HEK293 (cell line): ENCODE measurements at regions not wholly inside any gene's neighbourhood (a gene's known extent, or its start where the extent isn't known, plus 50 kb on each side); places are given as distances from the start of the nearest gene placed in this dataset.

Experiments
- CTCF ChIA-PET: fragments of 350-600 bp; formaldehyde crosslinking; extraction: SDS; loops from one replicate; lab custom pipeline; 2021; ENCODE audit warnings: antibody characterized with exemption; lab: Yijun Ruan, JAX
- POLR2A ChIA-PET: fragments of 300-600 bp; formaldehyde crosslinking; extraction: SDS; loops from one replicate; lab custom pipeline; 2020; ENCODE audit warnings: antibody characterized with exemption, inconsistent platforms; lab: Yijun Ruan, JAX
- H3K27ac ChIP-seq: fragments of 200-500 bp; sonication (Bioruptor generic); 2 replicates; pipeline ENCODE4 v1.5.1; 2014; ENCODE audit warnings: low read depth, low read length, control low read depth, inconsistent platforms; ENCODE audit errors: extremely low read depth
- H3K36me3 ChIP-seq, 2 experiments: fragments of 200-500 bp in 1 of 2; sonication (Bioruptor generic) in 1 of 2; 1 replicate in 1 of 2; 2 replicates in 1 of 2; pipeline ENCODE4 v1.5.1; 2014 to 2017; ENCODE audit warnings: inconsistent platforms in 2 of 2, low read length in 2 of 2; ENCODE audit not compliant: control insufficient read depth in 2 of 2, insufficient read depth in 1 of 2
- H3K4me1 ChIP-seq: fragments of 200-500 bp; sonication (Bioruptor generic); 2 replicates; pipeline ENCODE4 v1.5.1; 2014; ENCODE audit warnings: mild to moderate bottlenecking, low read length, inconsistent platforms; ENCODE audit not compliant: control insufficient read depth, insufficient read depth
- H3K4me3 ChIP-seq: 2 replicates; pipeline ENCODE4 v1.5.1; 2011; ENCODE audit warnings: low read depth, mild to moderate bottlenecking, control low read depth, low read length, moderate library complexity
- H3K9me3 ChIP-seq: fragments of 200-500 bp; sonication (Bioruptor generic); 2 replicates; pipeline ENCODE4 v1.5.1; 2014; ENCODE audit warnings: low read depth, low read length, inconsistent platforms; ENCODE audit not compliant: control insufficient read depth, insufficient read depth
- FEZF1 ChIP-seq: fragments of 450-650 bp; formaldehyde crosslinking; IDR thresholded peaks from 2 replicates; pipeline ENCODE4 v1.5.1; 2016; ENCODE audit warnings: missing biosample characterization, missing genetic modification characterization
- KLF16 ChIP-seq: fragments of 450-650 bp; formaldehyde crosslinking; IDR thresholded peaks from 2 replicates; pipeline ENCODE4 v1.5.1; 2017; ENCODE audit warnings: missing biosample characterization, missing genetic modification characterization
- RBAK ChIP-seq: fragments of 450-650 bp; formaldehyde crosslinking; IDR thresholded peaks from 2 replicates; pipeline ENCODE4 v1.5.1; 2016; ENCODE audit warnings: missing biosample characterization, missing genetic modification characterization
- SCRT1 ChIP-seq: fragments of 450-650 bp; formaldehyde crosslinking; IDR thresholded peaks from 2 replicates; pipeline ENCODE4 v1.5.1; 2016; ENCODE audit warnings: missing biosample characterization, missing genetic modification characterization, borderline replicate concordance
- ZFP3 ChIP-seq: fragments of 450-650 bp; formaldehyde crosslinking; IDR thresholded peaks from 2 replicates; pipeline ENCODE4 v1.5.1; 2016; ENCODE audit warnings: low read depth, missing biosample characterization, missing genetic modification characterization
- ZFP37 ChIP-seq: fragments of 450-650 bp; formaldehyde crosslinking; IDR thresholded peaks from 2 replicates; pipeline ENCODE4 v1.5.1; 2016; ENCODE audit warnings: missing biosample characterization, missing genetic modification characterization
- ZFP41 ChIP-seq: fragments of 450-650 bp; formaldehyde crosslinking; IDR thresholded peaks from 2 replicates; pipeline ENCODE4 v1.5.1; 2016; ENCODE audit warnings: missing biosample characterization, missing genetic modification characterization, borderline replicate concordance
- ZNF175 ChIP-seq: fragments of 450-650 bp; formaldehyde crosslinking; IDR thresholded peaks from 2 replicates; pipeline ENCODE4 v1.5.1; 2016; ENCODE audit warnings: missing biosample characterization, missing genetic modification characterization
- ZNF335 ChIP-seq: fragments of 450-650 bp; formaldehyde crosslinking; conservative IDR thresholded peaks from 2 replicates; pipeline ENCODE4 v1.5.1; 2016; ENCODE audit warnings: missing biosample characterization, missing genetic modification characterization
- ZNF510 ChIP-seq: fragments of 450-650 bp; formaldehyde crosslinking; IDR thresholded peaks from 2 replicates; pipeline ENCODE4 v1.5.1; 2018; ENCODE audit warnings: mild to moderate bottlenecking, missing genetic modification characterization, missing biosample characterization; ENCODE audit not compliant: insufficient replicate concordance
- ZNF558 ChIP-seq: fragments of 450-650 bp; formaldehyde crosslinking; IDR thresholded peaks from 2 replicates; pipeline ENCODE4 v1.5.1; 2016; ENCODE audit warnings: missing biosample characterization, missing genetic modification characterization
- ZNF654 ChIP-seq: fragments of 450-650 bp; formaldehyde crosslinking; IDR thresholded peaks from 2 replicates; pipeline ENCODE4 v1.5.1; 2016; ENCODE audit warnings: low read depth, missing biosample characterization, missing genetic modification characterization
- ZNF670 ChIP-seq: fragments of 450-650 bp; formaldehyde crosslinking; IDR thresholded peaks from 2 replicates; pipeline ENCODE4 v1.5.1; 2016; ENCODE audit warnings: missing biosample characterization, missing genetic modification characterization, low read depth
- ZNF792 ChIP-seq: fragments of 450-650 bp; formaldehyde crosslinking; IDR thresholded peaks from 2 replicates; pipeline ENCODE4 v1.5.1; 2016; ENCODE audit warnings: missing biosample characterization, missing genetic modification characterization
- ZNF843 ChIP-seq: fragments of 450-650 bp; formaldehyde crosslinking; IDR thresholded peaks from 2 replicates; pipeline ENCODE4 v1.5.1; 2016; ENCODE audit warnings: missing biosample characterization, missing genetic modification characterization
- ZSCAN16 ChIP-seq: fragments of 450-650 bp; formaldehyde crosslinking; IDR thresholded peaks from 2 replicates; pipeline ENCODE4 v1.5.1; 2016; ENCODE audit warnings: missing biosample characterization, missing genetic modification characterization
- ZSCAN30 ChIP-seq: fragments of 450-650 bp; IDR thresholded peaks from 2 replicates; pipeline ENCODE4 v1.5.1; 2018; ENCODE audit warnings: missing biosample characterization, mild to moderate bottlenecking, missing genetic modification characterization, moderate library complexity
- TF ChIP-seq, protein P1 (sequence below): fragments of 450-650 bp; IDR thresholded peaks from 2 replicates; pipeline ENCODE4 v1.5.1; 2018; ENCODE audit warnings: missing biosample characterization, missing genetic modification characterization
- TF ChIP-seq, protein P2 (sequence below): fragments of 450-650 bp; formaldehyde crosslinking; IDR thresholded peaks from 2 replicates; pipeline ENCODE4 v1.5.1; 2016; ENCODE audit warnings: missing biosample characterization, missing genetic modification characterization, borderline replicate concordance
- TF ChIP-seq, protein P3 (sequence below): fragments of 450-650 bp; formaldehyde crosslinking; IDR thresholded peaks from 2 replicates; pipeline ENCODE4 v1.5.1; 2016; ENCODE audit warnings: missing biosample characterization, missing genetic modification characterization
- TF ChIP-seq, protein P4 (sequence below): fragments of 450-650 bp; formaldehyde crosslinking; IDR thresholded peaks from 2 replicates; pipeline ENCODE4 v1.5.1; 2016; ENCODE audit warnings: missing biosample characterization, missing genetic modification characterization
- TF ChIP-seq, protein P5 (sequence below): fragments of 450-650 bp; formaldehyde crosslinking; IDR thresholded peaks from 2 replicates; pipeline ENCODE4 v1.5.1; 2016; ENCODE audit warnings: missing biosample characterization, missing genetic modification characterization, borderline replicate concordance
- TF ChIP-seq, protein P6 (sequence below): fragments of 450-650 bp; formaldehyde crosslinking; optimal IDR thresholded peaks from 2 replicates; pipeline ENCODE3; 2016; ENCODE audit warnings: missing biosample characterization, mild to moderate bottlenecking, missing genetic modification characterization

DNA sequence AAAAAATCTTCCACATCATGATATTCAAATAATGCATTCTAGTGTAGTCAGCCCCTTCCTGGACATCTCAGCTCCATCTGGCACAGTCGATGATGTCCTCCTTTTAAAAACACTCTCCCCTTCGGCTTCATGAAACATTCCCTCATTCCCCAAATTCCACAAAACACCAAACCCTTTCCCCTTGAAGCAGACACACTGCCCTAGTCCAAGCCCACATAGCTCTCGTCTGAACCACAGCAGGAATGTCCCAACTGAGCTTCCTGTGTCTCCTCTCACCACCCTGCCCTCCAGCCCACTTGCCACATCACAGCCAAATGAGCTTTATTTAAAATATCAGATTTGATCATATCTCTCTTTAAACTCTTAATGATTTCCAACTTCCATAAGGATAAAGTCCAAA is 106.4 kb upstream of the CARMIL1 start:
- H3K4me3 ChIP-seq, result no peak overlapping the region
- ChIA-PET CTCF (interaction anchor here (0.7 to 0.9 kb wide), 3 partner anchors 77 to 924 kb away, joined by 3 to 4 read pairs (median 3); no protein-coding TSS in a partner anchor), POLR2A (no interaction called here)
- H3K27ac ChIP-seq, result no peak overlapping the region
- H3K9me3 ChIP-seq, result no peaks in the 10 kb centered on the region
- H3K4me1 ChIP-seq, result peaks cover 9% of the 10 kb centered on the region
- no peaks in the 10 kb centered on the region for H3K36me3 ChIP-seq
- TF ChIP-seq, protein P1, sequence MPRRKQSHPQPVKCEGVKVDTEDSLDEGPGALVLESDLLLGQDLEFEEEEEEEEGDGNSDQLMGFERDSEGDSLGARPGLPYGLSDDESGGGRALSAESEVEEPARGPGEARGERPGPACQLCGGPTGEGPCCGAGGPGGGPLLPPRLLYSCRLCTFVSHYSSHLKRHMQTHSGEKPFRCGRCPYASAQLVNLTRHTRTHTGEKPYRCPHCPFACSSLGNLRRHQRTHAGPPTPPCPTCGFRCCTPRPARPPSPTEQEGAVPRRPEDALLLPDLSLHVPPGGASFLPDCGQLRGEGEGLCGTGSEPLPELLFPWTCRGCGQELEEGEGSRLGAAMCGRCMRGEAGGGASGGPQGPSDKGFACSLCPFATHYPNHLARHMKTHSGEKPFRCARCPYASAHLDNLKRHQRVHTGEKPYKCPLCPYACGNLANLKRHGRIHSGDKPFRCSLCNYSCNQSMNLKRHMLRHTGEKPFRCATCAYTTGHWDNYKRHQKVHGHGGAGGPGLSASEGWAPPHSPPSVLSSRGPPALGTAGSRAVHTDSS, result no peak
- TF ChIP-seq ZNF335 (tag by site-specific recombination) (no peak), ZNF843 (tag by site-specific recombination) (no peak), ZFP41 (tag by site-specific recombination) (no peak), ZNF654 (no peak), ZNF558 (tag by site-specific recombination) (no peak), ZSCAN16 (tag by site-specific recombination) (no peak), KLF16 (tag by site-specific recombination) (no peak), ZFP37 (no peak), ZNF510 (tag by site-specific recombination) (no peak), ZSCAN30 (no peak), RBAK (no peak), ZNF792 (tag by site-specific recombination) (no peak)
- TF ChIP-seq, protein P2, sequence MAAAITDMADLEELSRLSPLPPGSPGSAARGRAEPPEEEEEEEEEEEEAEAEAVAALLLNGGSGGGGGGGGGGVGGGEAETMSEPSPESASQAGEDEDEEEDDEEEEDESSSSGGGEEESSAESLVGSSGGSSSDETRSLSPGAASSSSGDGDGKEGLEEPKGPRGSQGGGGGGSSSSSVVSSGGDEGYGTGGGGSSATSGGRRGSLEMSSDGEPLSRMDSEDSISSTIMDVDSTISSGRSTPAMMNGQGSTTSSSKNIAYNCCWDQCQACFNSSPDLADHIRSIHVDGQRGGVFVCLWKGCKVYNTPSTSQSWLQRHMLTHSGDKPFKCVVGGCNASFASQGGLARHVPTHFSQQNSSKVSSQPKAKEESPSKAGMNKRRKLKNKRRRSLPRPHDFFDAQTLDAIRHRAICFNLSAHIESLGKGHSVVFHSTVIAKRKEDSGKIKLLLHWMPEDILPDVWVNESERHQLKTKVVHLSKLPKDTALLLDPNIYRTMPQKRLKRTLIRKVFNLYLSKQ (tag by site-specific recombination), result no peak
- TF ChIP-seq, protein P3, sequence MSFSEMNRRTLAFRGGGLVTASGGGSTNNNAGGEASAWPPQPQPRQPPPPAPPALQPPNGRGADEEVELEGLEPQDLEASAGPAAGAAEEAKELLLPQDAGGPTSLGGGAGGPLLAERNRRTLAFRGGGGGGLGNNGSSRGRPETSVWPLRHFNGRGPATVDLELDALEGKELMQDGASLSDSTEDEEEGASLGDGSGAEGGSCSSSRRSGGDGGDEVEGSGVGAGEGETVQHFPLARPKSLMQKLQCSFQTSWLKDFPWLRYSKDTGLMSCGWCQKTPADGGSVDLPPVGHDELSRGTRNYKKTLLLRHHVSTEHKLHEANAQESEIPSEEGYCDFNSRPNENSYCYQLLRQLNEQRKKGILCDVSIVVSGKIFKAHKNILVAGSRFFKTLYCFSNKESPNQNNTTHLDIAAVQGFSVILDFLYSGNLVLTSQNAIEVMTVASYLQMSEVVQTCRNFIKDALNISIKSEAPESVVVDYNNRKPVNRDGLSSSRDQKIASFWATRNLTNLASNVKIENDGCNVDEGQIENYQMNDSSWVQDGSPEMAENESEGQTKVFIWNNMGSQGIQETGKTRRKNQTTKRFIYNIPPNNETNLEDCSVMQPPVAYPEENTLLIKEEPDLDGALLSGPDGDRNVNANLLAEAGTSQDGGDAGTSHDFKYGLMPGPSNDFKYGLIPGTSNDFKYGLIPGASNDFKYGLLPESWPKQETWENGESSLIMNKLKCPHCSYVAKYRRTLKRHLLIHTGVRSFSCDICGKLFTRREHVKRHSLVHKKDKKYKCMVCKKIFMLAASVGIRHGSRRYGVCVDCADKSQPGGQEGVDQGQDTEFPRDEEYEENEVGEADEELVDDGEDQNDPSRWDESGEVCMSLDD (tag by site-specific recombination), result no peak
- TF ChIP-seq, protein P4, sequence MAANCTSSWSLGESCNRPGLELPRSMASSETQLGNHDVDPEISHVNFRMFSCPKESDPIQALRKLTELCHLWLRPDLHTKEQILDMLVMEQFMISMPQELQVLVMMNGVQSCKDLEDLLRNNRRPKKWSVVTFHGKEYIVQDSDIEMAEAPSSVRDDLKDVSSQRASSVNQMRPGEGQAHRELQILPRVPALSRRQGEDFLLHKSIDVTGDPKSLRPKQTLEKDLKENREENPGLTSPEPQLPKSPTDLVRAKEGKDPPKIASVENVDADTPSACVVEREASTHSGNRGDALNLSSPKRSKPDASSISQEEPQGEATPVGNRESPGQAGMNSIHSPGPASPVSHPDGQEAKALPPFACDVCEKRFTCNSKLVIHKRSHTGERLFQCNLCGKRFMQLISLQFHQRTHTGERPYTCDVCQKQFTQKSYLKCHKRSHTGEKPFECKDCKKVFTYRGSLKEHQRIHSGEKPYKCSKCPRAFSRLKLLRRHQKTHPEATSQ (tag by site-specific recombination), result no peak
- TF ChIP-seq, all 188 proteins: peak for 0

DNA sequence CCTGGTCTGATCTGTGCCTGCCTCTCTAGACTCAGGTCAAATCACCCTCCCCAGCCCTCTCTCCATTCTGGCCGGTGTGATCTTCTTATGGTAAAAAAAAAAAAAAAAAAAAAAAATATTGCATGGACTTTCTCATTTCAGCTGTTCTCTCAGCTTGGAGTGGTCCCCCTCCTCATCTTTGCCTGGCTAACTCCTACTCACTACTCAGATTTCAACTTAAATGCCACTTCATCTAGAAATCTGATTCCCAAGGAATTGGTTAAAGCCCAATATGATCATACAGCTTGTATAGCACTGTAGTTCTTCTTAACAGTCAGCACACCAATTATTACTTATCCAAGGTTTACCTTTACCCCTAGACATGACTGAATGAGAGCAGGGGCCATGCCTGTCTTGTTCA is 105.9 kb upstream of the CARMIL1 start:
- Histone ChIP-seq H3K27ac (no peak overlapping the region), H3K4me1 (peaks cover 9% of the 10 kb centered on the region), H3K36me3 (no peaks in the 10 kb centered on the region), H3K9me3 (no peaks in the 10 kb centered on the region), H3K4me3 (no peak overlapping the region)
- ChIA-PET POLR2A (no interaction called here), CTCF (interaction anchor here (0.7 to 1.2 kb wide), 4 partner anchors 43 to 924 kb away, joined by 3 to 5 read pairs (median 4); no protein-coding TSS in a partner anchor)
- TF ChIP-seq ZNF175 (tag by site-specific recombination) (no peak), ZFP3 (tag by site-specific recombination) (no peak), SCRT1 (tag by site-specific recombination) (no peak), KLF16 (tag by site-specific recombination) (no peak), FEZF1 (tag by site-specific recombination) (no peak), ZNF670 (tag by site-specific recombination) (no peak)
- TF ChIP-seq, protein P5, sequence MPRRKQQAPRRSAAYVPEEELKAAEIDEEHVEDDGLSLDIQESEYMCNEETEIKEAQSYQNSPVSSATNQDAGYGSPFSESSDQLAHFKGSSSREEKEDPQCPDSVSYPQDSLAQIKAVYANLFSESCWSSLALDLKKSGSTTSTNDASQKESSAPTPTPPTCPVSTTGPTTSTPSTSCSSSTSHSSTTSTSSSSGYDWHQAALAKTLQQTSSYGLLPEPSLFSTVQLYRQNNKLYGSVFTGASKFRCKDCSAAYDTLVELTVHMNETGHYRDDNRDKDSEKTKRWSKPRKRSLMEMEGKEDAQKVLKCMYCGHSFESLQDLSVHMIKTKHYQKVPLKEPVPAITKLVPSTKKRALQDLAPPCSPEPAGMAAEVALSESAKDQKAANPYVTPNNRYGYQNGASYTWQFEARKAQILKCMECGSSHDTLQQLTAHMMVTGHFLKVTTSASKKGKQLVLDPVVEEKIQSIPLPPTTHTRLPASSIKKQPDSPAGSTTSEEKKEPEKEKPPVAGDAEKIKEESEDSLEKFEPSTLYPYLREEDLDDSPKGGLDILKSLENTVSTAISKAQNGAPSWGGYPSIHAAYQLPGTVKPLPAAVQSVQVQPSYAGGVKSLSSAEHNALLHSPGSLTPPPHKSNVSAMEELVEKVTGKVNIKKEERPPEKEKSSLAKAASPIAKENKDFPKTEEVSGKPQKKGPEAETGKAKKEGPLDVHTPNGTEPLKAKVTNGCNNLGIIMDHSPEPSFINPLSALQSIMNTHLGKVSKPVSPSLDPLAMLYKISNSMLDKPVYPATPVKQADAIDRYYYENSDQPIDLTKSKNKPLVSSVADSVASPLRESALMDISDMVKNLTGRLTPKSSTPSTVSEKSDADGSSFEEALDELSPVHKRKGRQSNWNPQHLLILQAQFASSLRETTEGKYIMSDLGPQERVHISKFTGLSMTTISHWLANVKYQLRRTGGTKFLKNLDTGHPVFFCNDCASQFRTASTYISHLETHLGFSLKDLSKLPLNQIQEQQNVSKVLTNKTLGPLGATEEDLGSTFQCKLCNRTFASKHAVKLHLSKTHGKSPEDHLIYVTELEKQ (tag by site-specific recombination), result no peak
- TF ChIP-seq, protein P6, sequence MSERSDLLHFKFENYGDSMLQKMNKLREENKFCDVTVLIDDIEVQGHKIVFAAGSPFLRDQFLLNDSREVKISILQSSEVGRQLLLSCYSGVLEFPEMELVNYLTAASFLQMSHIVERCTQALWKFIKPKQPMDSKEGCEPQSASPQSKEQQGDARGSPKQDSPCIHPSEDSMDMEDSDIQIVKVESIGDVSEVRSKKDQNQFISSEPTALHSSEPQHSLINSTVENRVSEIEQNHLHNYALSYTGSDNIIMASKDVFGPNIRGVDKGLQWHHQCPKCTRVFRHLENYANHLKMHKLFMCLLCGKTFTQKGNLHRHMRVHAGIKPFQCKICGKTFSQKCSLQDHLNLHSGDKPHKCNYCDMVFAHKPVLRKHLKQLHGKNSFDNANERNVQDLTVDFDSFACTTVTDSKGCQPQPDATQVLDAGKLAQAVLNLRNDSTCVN (tag by site-specific recombination), result no peak
